Astrocyte (in vitro differentiated cells and primary cell): ENCODE measurements at regions not wholly inside any gene's neighbourhood (a gene's known extent, or its start where the extent isn't known, plus 50 kb on each side); places are given as distances from the start of the nearest gene placed in this dataset.
"Not testable (repeated sequence)": the region's sequence is repeated elsewhere in the genome, so short reads cannot be mapped to it uniquely, and the experiment has no call there.

Experiments used
- DNase-seq: peaks from one replicate; pipeline ENCODE4 v3.0.0-alpha.2; 2010; ENCODE audit warnings: low read depth
- FAIRE-seq: peaks from 2 replicates; lab custom pipeline; 2011; peaks lifted over from hg19 to GRCh38; lab: Jason Lieb, UNC
- H2AFZ ChIP-seq: 2 replicates; pipeline ENCODE4 v1.6.0; 2012; ENCODE audit warnings: low read depth, low read length, inconsistent platforms
- H3K27ac ChIP-seq: 2 replicates; pipeline ENCODE4 v1.5.1; 2011; ENCODE audit warnings: low read depth, low read length, inconsistent platforms
- H3K27me3 ChIP-seq: 2 replicates; pipeline ENCODE4 v1.6.0; 2011; ENCODE audit warnings: low read length, inconsistent platforms; ENCODE audit not compliant: insufficient read depth
- H3K36me3 ChIP-seq: 2 replicates; pipeline ENCODE4 v1.5.1; 2011; ENCODE audit warnings: low read length, inconsistent platforms; ENCODE audit not compliant: insufficient read depth
- H3K4me1 ChIP-seq: 2 replicates; pipeline ENCODE4 v1.5.1; 2011; ENCODE audit warnings: low read length, inconsistent platforms; ENCODE audit not compliant: insufficient read depth
- H3K4me2 ChIP-seq: 2 replicates; pipeline ENCODE4 v1.6.0; 2012; ENCODE audit warnings: low read length, inconsistent platforms
- H3K4me3 ChIP-seq: 2 replicates; pipeline ENCODE4 v1.5.1; 2011; ENCODE audit warnings: low read depth, mild to moderate bottlenecking, low read length, inconsistent platforms; ENCODE audit not compliant: insufficient read depth
- H3K79me2 ChIP-seq: 2 replicates; pipeline ENCODE4 v1.6.0; 2012; ENCODE audit warnings: mild to moderate bottlenecking, low read length, inconsistent platforms; ENCODE audit not compliant: insufficient read depth
- H3K9ac ChIP-seq: 2 replicates; pipeline ENCODE4 v1.6.0; 2012; ENCODE audit warnings: mild to moderate bottlenecking, low read length, inconsistent platforms
- H3K9me3 ChIP-seq: 2 replicates; pipeline ENCODE4 v1.5.1; 2012; ENCODE audit warnings: low read depth, mild to moderate bottlenecking, low read length, inconsistent platforms; ENCODE audit not compliant: insufficient read depth
- H4K20me1 ChIP-seq: 2 replicates; pipeline ENCODE4 v1.6.0; 2012; ENCODE audit warnings: low read length, inconsistent platforms; ENCODE audit not compliant: insufficient read depth
- H3K27ac Mint-ChIP-seq: one replicate; pipeline ENCODE4 v1.8.0; 2021; ENCODE audit warnings: mild to moderate bottlenecking, mixed read lengths; ENCODE audit not compliant: unreplicated experiment
- H3K27me3 Mint-ChIP-seq: one replicate; pipeline ENCODE4 v1.8.0; 2021; ENCODE audit warnings: low read depth, mixed read lengths; ENCODE audit not compliant: unreplicated experiment
- H3K36me3 Mint-ChIP-seq: one replicate; pipeline ENCODE4 v1.8.0; 2021; ENCODE audit warnings: low read depth, mixed read lengths; ENCODE audit not compliant: unreplicated experiment
- H3K4me1 Mint-ChIP-seq: one replicate; pipeline ENCODE4 v1.8.0; 2021; ENCODE audit warnings: low read depth, mixed read lengths; ENCODE audit not compliant: unreplicated experiment
- H3K4me3 Mint-ChIP-seq: one replicate; pipeline ENCODE4 v1.8.0; 2021; ENCODE audit warnings: mild to moderate bottlenecking, moderate library complexity, mixed read lengths; ENCODE audit not compliant: unreplicated experiment
- H3K9me3 Mint-ChIP-seq: one replicate; pipeline ENCODE4 v1.8.0; 2021; ENCODE audit warnings: mild to moderate bottlenecking, mixed read lengths; ENCODE audit not compliant: unreplicated experiment
- CTCF ChIP-seq: IDR thresholded peaks from 2 replicates; pipeline ENCODE4 v1.5.1; 2011; ENCODE audit warnings: low read depth, mild to moderate bottlenecking, inconsistent platforms, low read length, moderate library complexity; ENCODE audit not compliant: insufficient read depth
- EZH2 ChIP-seq: IDR thresholded peaks from 2 replicates; pipeline ENCODE4 v1.6.1; 2012; ENCODE audit warnings: mild to moderate bottlenecking, low read length, inconsistent platforms; ENCODE audit not compliant: insufficient read depth

GRCh38 chr2:5195636-5196035 is 496.5 kb upstream of the SOX11 start:
- Histone ChIP-seq H3K27me3 (no peaks in the 10 kb centered on the region), H2AFZ (no peak overlapping the region), H3K9me3 (no peaks in the 10 kb centered on the region), H3K4me2 (no peak overlapping the region), H3K79me2 (no peaks in the 10 kb centered on the region), H3K27ac (no peak overlapping the region), H3K4me1 (no peaks in the 10 kb centered on the region), H3K4me3 (no peak overlapping the region), H3K9ac (no peak overlapping the region), H3K36me3 (no peaks in the 10 kb centered on the region), H4K20me1 (no peaks in the 10 kb centered on the region)
- Mint-ChIP-seq H3K4me1 (no peaks in the 10 kb centered on the region), H3K4me3 (no peak overlapping the region), H3K27me3 (no peaks in the 10 kb centered on the region), H3K9me3 (peaks cover 2% of the 10 kb centered on the region), H3K36me3 (no peaks in the 10 kb centered on the region), H3K27ac (no peak overlapping the region)
- DNase-seq (no peak), FAIRE-seq (no peak)
- TF ChIP-seq CTCF (no peak), EZH2 (no peak)

GRCh38 chr2:5203134-5203755 is 488.9 kb upstream of the SOX11 start:
- no peak overlapping the region for H3K4me3 ChIP-seq
- no peak for DNase-seq
- H4K20me1 ChIP-seq: no peaks in the 10 kb centered on the region
- H3K4me3 Mint-ChIP-seq: no peak overlapping the region
- H3K27me3 Mint-ChIP-seq: no peaks in the 10 kb centered on the region
- no peak overlapping the region for H3K27ac ChIP-seq
- H3K27me3 ChIP-seq: no peaks in the 10 kb centered on the region
- no peak overlapping the region for H2AFZ ChIP-seq
- no peaks in the 10 kb centered on the region for H3K36me3 ChIP-seq
- no peak for FAIRE-seq
- H3K9me3 Mint-ChIP-seq: peaks cover 2% of the 10 kb centered on the region
- H3K4me1 Mint-ChIP-seq: no peaks in the 10 kb centered on the region
- H3K9me3 ChIP-seq: no peaks in the 10 kb centered on the region
- H3K36me3 Mint-ChIP-seq: no peaks in the 10 kb centered on the region
- TF ChIP-seq CTCF (no peak), EZH2 (no peak)
- no peaks in the 10 kb centered on the region for H3K79me2 ChIP-seq
- no peak overlapping the region for H3K9ac ChIP-seq
- no peak overlapping the region for H3K27ac Mint-ChIP-seq
- no peak overlapping the region for H3K4me2 ChIP-seq
- H3K4me1 ChIP-seq: no peaks in the 10 kb centered on the region

- H3K4me2 ChIP-seq, H3K4me1 ChIP-seq, H3K9me3 Mint-ChIP-seq, H3K36me3 ChIP-seq, H3K4me3 Mint-ChIP-seq, H2AFZ ChIP-seq, FAIRE-seq, DNase-seq, H3K27ac ChIP-seq, H4K20me1 ChIP-seq, H3K27ac Mint-ChIP-seq, H3K79me2 ChIP-seq, H3K4me3 ChIP-seq, H3K27me3 ChIP-seq, H3K9me3 ChIP-seq, H3K9ac ChIP-seq, H3K36me3 Mint-ChIP-seq, H3K4me1 Mint-ChIP-seq, H3K27me3 Mint-ChIP-seq: not testable (repeated sequence)
Measured at GRCh38 chr2:5206742-5207141, 485.4 kb upstream of the SOX11 start.
